H1 (cell line): ENCODE measurements at regions not wholly inside any gene's neighbourhood (a gene's known extent, or its start where the extent isn't known, plus 50 kb on each side); places are given as distances from the start of the nearest gene placed in this dataset.

Experiments used
- CTCF ChIA-PET: fragments of 300-600 bp; sonication (Branson Sonifier 250); formaldehyde crosslinking; loops from one replicate; lab custom pipeline; 2021; ENCODE audit not compliant: partially characterized antibody; lab: Charles Lee
- POLR2A ChIA-PET: fragments of 300-600 bp; sonication (Branson Sonifier 250); formaldehyde crosslinking; loops from one replicate; lab custom pipeline; 2021; ENCODE audit warnings: inconsistent platforms; ENCODE audit not compliant: partially characterized antibody; lab: Charles Lee
- DNase-seq, 2 experiments: peaks; one replicate each; pipeline versions ENCODE4 v3.0.0 to v3.0.0-alpha.2; 2010 to 2022; ENCODE audit warnings: low spot score in 2 of 2, low read depth in 1 of 2, mixed read lengths in 1 of 2
- FAIRE-seq: peaks from 2 replicates; lab custom pipeline; 2011; peaks lifted over from hg19 to GRCh38; lab: Jason Lieb, UNC
- H2AFZ ChIP-seq: 2 replicates; pipeline ENCODE4 v1.8.1; 2012; ENCODE audit warnings: low read length, inconsistent platforms
- H2AK5ac ChIP-seq: 2 replicates; pipeline ENCODE4 v1.6.1; 2013; ENCODE audit warnings: low read depth, low read length
- H2BK120ac ChIP-seq: replicated peaks from 2 replicates; pipeline ENCODE3; 2013; ENCODE audit warnings: low read depth, low read length, inconsistent platforms
- H2BK12ac ChIP-seq: 2 replicates; pipeline ENCODE4 v1.6.1; 2013; ENCODE audit warnings: low read depth, low read length
- H2BK15ac ChIP-seq: 2 replicates; pipeline ENCODE4 v1.6.1; 2013; ENCODE audit warnings: low read length
- H2BK20ac ChIP-seq: 2 replicates; pipeline ENCODE4 v1.6.1; 2013; ENCODE audit warnings: low read length
- H2BK5ac ChIP-seq: 2 replicates; pipeline ENCODE4 v1.6.1; 2013; ENCODE audit warnings: low read depth, low read length
- H3K14ac ChIP-seq: 2 replicates; pipeline ENCODE4 v1.6.1; 2013; ENCODE audit warnings: inconsistent platforms; ENCODE audit not compliant: insufficient read length
- H3K18ac ChIP-seq: 2 replicates; pipeline ENCODE4 v1.6.1; 2013; ENCODE audit warnings: low read length; ENCODE audit errors: extremely low read depth
- H3K23ac ChIP-seq: 2 replicates; pipeline ENCODE4 v1.6.1; 2013; ENCODE audit warnings: inconsistent platforms; ENCODE audit not compliant: insufficient read length
- H3K23me2 ChIP-seq: 2 replicates; pipeline ENCODE4 v1.6.1; 2013; ENCODE audit warnings: low read depth, low read length
- H3K27ac ChIP-seq: 2 replicates; pipeline ENCODE4 v1.6.1; 2011; ENCODE audit warnings: low read depth, low read length, inconsistent platforms
- H3K27me3 ChIP-seq, 4 experiments: replicated peaks in 1 of 4; 1 replicate in 1 of 4; 2 replicates in 3 of 4; pipeline versions ENCODE4 v1.6.1 to v1.8.1; 2011 to 2013; ENCODE audit warnings: low read length in 3 of 4, mild to moderate bottlenecking in 3 of 4, inconsistent platforms in 2 of 4, mixed read lengths in 2 of 4, moderate library complexity in 1 of 4; ENCODE audit not compliant: control insufficient read depth in 3 of 4, insufficient read depth in 3 of 4; ENCODE audit errors: extremely low read depth in 1 of 4
- H3K36me3 ChIP-seq, 4 experiments: 2 replicates each; pipeline versions ENCODE4 v1.6.1 to v1.8.1; 2011 to 2013; ENCODE audit warnings: mild to moderate bottlenecking in 4 of 4, low read length in 3 of 4, moderate library complexity in 2 of 4, control low read depth in 1 of 4, inconsistent platforms in 1 of 4; ENCODE audit not compliant: insufficient read depth in 4 of 4, control insufficient read depth in 2 of 4
- H3K4ac ChIP-seq: replicated peaks from 2 replicates; pipeline ENCODE3; 2013; ENCODE audit warnings: low read length, low read depth, mixed read lengths, inconsistent platforms; ENCODE audit not compliant: insufficient read length
- H3K4me1 ChIP-seq, 4 experiments: replicated peaks in 1 of 4; 1 replicate in 1 of 4; 2 replicates in 3 of 4; pipeline versions ENCODE4 v1.6.1 to v1.8.1; 2011 to 2013; ENCODE audit warnings: low read length in 3 of 4, inconsistent platforms in 2 of 4, mixed read lengths in 1 of 4; ENCODE audit not compliant: insufficient read depth in 4 of 4, control insufficient read depth in 3 of 4
- H3K4me2 ChIP-seq, 2 experiments: 2 replicates each; pipeline versions ENCODE4 v1.6.1 to v1.8.1; 2011 to 2013; ENCODE audit warnings: low read depth in 2 of 2, low read length in 2 of 2, control low read depth in 1 of 2, inconsistent platforms in 1 of 2, mild to moderate bottlenecking in 1 of 2; ENCODE audit not compliant: insufficient read depth in 1 of 2
- H3K4me3 ChIP-seq, 4 experiments: fragments of 200-600, 300-600 bp in 1 of 4; sonication (generic), shearing (Covaris generic), sonication (Bioruptor Twin) in 1 of 4; 2 replicates each; pipeline versions ENCODE4 v1.5.1 to v1.8.1; 2011 to 2016; ENCODE audit warnings: low read length in 4 of 4, low read depth in 3 of 4, control low read depth in 2 of 4, inconsistent platforms in 2 of 4, mild to moderate bottlenecking in 2 of 4, mixed read lengths in 1 of 4, moderate library complexity in 1 of 4; ENCODE audit not compliant: insufficient read depth in 2 of 4; ENCODE audit errors: extremely low read depth in 1 of 4
- H3K56ac ChIP-seq: replicated peaks from 2 replicates; pipeline ENCODE3; 2013; ENCODE audit warnings: low read depth, mild to moderate bottlenecking, mixed read lengths, low read length, inconsistent platforms; ENCODE audit not compliant: insufficient read length
- H3K79me1 ChIP-seq: 2 replicates; pipeline ENCODE4 v1.6.1; 2013; ENCODE audit warnings: low read depth, low read length, control low read depth
- H3K79me2 ChIP-seq, 2 experiments: 2 replicates each; pipeline versions ENCODE4 v1.6.1 to v1.8.1; 2012 to 2013; ENCODE audit warnings: low read length in 2 of 2, mild to moderate bottlenecking in 2 of 2, inconsistent platforms in 1 of 2; ENCODE audit not compliant: insufficient read depth in 2 of 2, control insufficient read depth in 1 of 2
- H3K9ac ChIP-seq, 4 experiments: replicated peaks in 1 of 4; 1 replicate in 1 of 4; 2 replicates in 3 of 4; pipeline versions ENCODE4 v1.6.1 to v1.8.1; 2011 to 2013; ENCODE audit warnings: low read depth in 3 of 4, low read length in 3 of 4, control low read depth in 2 of 4, mild to moderate bottlenecking in 2 of 4, moderate library complexity in 2 of 4, inconsistent platforms in 1 of 4; ENCODE audit errors: extremely low read depth in 1 of 4
- H3K9me3 ChIP-seq, 2 experiments: 2 replicates each; pipeline versions ENCODE4 v1.6.1 to v1.8.1; 2012 to 2013; ENCODE audit warnings: mild to moderate bottlenecking in 2 of 2, moderate library complexity in 2 of 2, control low read depth in 1 of 2, inconsistent platforms in 1 of 2, low read depth in 1 of 2, low read length in 1 of 2, mixed read lengths in 1 of 2; ENCODE audit not compliant: insufficient read depth in 2 of 2
- H4K20me1 ChIP-seq, 2 experiments: replicated peaks in 1 of 2; 2 replicates each; pipeline versions ENCODE3 to v1.8.1; 2011 to 2013; ENCODE audit warnings: inconsistent platforms in 2 of 2, low read length in 2 of 2, mild to moderate bottlenecking in 1 of 2; ENCODE audit not compliant: insufficient read depth in 2 of 2, control insufficient read depth in 1 of 2
- H4K5ac ChIP-seq: 2 replicates; pipeline ENCODE4 v1.6.1; 2013; ENCODE audit warnings: low read length, low read depth, mixed read lengths, inconsistent platforms; ENCODE audit not compliant: insufficient read length
- H4K8ac ChIP-seq: 2 replicates; pipeline ENCODE4 v1.8.0; 2013; ENCODE audit warnings: mild to moderate bottlenecking, moderate library complexity, low read length, inconsistent platforms; ENCODE audit not compliant: insufficient read depth; ENCODE audit errors: extremely low read depth
- H4K91ac ChIP-seq: replicated peaks from 2 replicates; pipeline ENCODE3; 2013; ENCODE audit warnings: low read length, mixed read lengths, inconsistent platforms; ENCODE audit not compliant: insufficient read length
- BACH1 ChIP-seq: IDR thresholded peaks from 2 replicates; pipeline ENCODE4 v1.6.1; 2012; ENCODE audit warnings: low read length, improper control_type of control experiment
- BRCA1 ChIP-seq: IDR thresholded peaks from 2 replicates; pipeline ENCODE4 v1.6.1; 2012; ENCODE audit warnings: low read depth, low read length, improper control_type of control experiment
- CEBPB ChIP-seq: IDR thresholded peaks from 2 replicates; pipeline ENCODE4 v1.6.1; 2012; ENCODE audit warnings: low read depth, low read length
- CTBP2 ChIP-seq: IDR thresholded peaks from 2 replicates; pipeline ENCODE4 v1.7.0; 2011; ENCODE audit warnings: borderline replicate concordance, mild to moderate bottlenecking, moderate library complexity, mixed read lengths, low read length; ENCODE audit not compliant: insufficient read depth, insufficient read length
- EGR1 ChIP-seq: IDR thresholded peaks from 2 replicates; pipeline ENCODE4 v1.6.1; 2011; ENCODE audit warnings: low read depth, low read length, borderline replicate concordance
- EP300 ChIP-seq, 2 experiments: IDR thresholded peaks; 1 replicate in 1 of 2; 2 replicates in 1 of 2; pipeline ENCODE4 v1.6.1; 2011 to 2012; ENCODE audit warnings: low read depth in 2 of 2, low read length in 2 of 2, mild to moderate bottlenecking in 2 of 2, borderline replicate concordance in 1 of 2, inconsistent platforms in 1 of 2, moderate library complexity in 1 of 2
- JUN ChIP-seq: IDR thresholded peaks from 2 replicates; pipeline ENCODE4 v1.6.1; 2011; ENCODE audit warnings: low read depth, mild to moderate bottlenecking, improper control_type of control experiment, low read length
- JUND ChIP-seq: IDR thresholded peaks from 2 replicates; pipeline ENCODE4 v1.6.1; 2011; ENCODE audit warnings: mild to moderate bottlenecking, improper control_type of control experiment, low read length
- POU5F1 ChIP-seq: IDR thresholded peaks from 2 replicates; pipeline ENCODE4 v1.6.1; 2011; ENCODE audit warnings: low read depth, mild to moderate bottlenecking, low read length, moderate library complexity
- SAP30 ChIP-seq: fragments of 300-600 bp; sonication (generic); IDR thresholded peaks from 2 replicates; pipeline ENCODE4 v1.7.1; 2012; ENCODE audit warnings: low read length, moderate library complexity, mild to moderate bottlenecking, inconsistent platforms; ENCODE audit not compliant: insufficient read depth, insufficient replicate concordance
- SP1 ChIP-seq: IDR thresholded peaks from 2 replicates; pipeline ENCODE4 v1.6.1; 2011; ENCODE audit warnings: low read depth, low read length
- SRF ChIP-seq: IDR thresholded peaks from 2 replicates; pipeline ENCODE4 v1.6.1; 2011; ENCODE audit warnings: mild to moderate bottlenecking, low read depth, low read length, moderate library complexity
- WGBS, 2 experiments: shearing (Covaris generic) in 1 of 2; methylation state at CpG; one replicate each; pipeline versions ENCODE4 v1.1.6 to v1.1.7; 2013 to 2015; ENCODE audit warnings: low lambda C conversion rate in 2 of 2, mixed read lengths in 2 of 2, inconsistent platforms in 1 of 2, low coverage in 1 of 2, missing lambda C conversion rate in 1 of 2; ENCODE audit not compliant: insufficient replicate concordance in 2 of 2, insufficient coverage in 1 of 2, insufficient read length in 1 of 2; ENCODE audit errors: extremely low coverage in 1 of 2, missing lambda C conversion rate in 1 of 2; 5-methylcytosine and 5-hydroxymethylcytosine counted together
- TF ChIP-seq, protein P1 (sequence below): IDR thresholded peaks from 2 replicates; pipeline ENCODE4 v1.6.1; 2012; ENCODE audit warnings: inconsistent platforms

DNA sequence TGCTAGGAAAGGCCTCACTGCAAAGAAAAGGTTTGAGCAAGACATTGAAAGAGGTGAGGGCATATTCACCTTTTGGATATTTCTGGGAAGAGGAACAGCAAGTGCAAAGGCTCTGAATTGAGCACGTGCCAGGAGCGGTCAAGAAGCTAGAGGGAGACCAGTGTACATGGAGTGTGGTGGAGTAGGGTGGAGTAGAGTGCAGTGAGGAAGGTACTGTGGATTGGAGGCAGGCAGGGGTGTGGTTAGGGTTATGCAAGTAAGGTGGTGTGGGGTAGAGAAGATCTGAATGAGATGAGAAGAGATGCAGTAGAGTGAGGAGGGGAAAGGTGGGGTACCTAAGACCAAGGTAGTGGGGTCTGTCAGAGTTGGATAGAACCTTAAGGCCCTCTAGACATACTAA lies 119.6 kb downstream of the OMA1 start:
- H3K56ac ChIP-seq: no peak overlapping the region
- 0 out of 2 replicates have a peak overlapping the region, but pooled peaks have one; percentile 6 for H2AK5ac ChIP-seq
- no peak overlapping the region; a peak in 1 of 7 replicates for H3K9ac ChIP-seq
- no peak overlapping the region for H3K4me3 ChIP-seq
- no peaks in the 10 kb centered on the region for H3K79me2 ChIP-seq
- H2BK20ac ChIP-seq: no peak overlapping the region
- H3K36me3 ChIP-seq: no peaks in the 10 kb centered on the region
- H2BK12ac ChIP-seq: no peak overlapping the region
- H3K23ac ChIP-seq: no peak overlapping the region
- H3K4me2 ChIP-seq: no peak overlapping the region
- no peak overlapping the region for H3K14ac ChIP-seq
- no peak overlapping the region for H2AFZ ChIP-seq
- no peak overlapping the region for H2BK5ac ChIP-seq
- CTCF ChIA-PET: interaction anchor here (0.5 to 1.0 kb wide), 2 partner anchors 34 to 381 kb away, joined by 3 to 4 read pairs; no protein-coding TSS in a partner anchor
- H3K27ac ChIP-seq: no peak overlapping the region
- no peaks in the 10 kb centered on the region for H3K79me1 ChIP-seq
- no peak overlapping the region for H4K8ac ChIP-seq
- no peak for DNase-seq
- 63% methylated on average over 2 of the region's 2 CpGs; no CpG with 5 or more reads in 1 of the 2 experiments for WGBS, 2 experiments
- no peak overlapping the region for H4K5ac ChIP-seq
- no peak overlapping the region for H3K18ac ChIP-seq
- no peak overlapping the region for H2BK15ac ChIP-seq
- no peak overlapping the region for H3K4ac ChIP-seq
- TF ChIP-seq SP1 (no peak), JUN (no peak), BACH1 (no peak), SRF (no peak), CTBP2 (no peak), JUND (no peak), EGR1 (no peak), BRCA1 (no peak), EP300 (IDR thresholded peaks at IDR 0.05; ENCODE audit: borderline replicate concordance in 1 of 2, low read depth in 2 of 2, low read length in 2 of 2) (no peak), CEBPB (no peak), POU5F1 (no peak), SAP30 (no peak)
- TF ChIP-seq, protein P1, sequence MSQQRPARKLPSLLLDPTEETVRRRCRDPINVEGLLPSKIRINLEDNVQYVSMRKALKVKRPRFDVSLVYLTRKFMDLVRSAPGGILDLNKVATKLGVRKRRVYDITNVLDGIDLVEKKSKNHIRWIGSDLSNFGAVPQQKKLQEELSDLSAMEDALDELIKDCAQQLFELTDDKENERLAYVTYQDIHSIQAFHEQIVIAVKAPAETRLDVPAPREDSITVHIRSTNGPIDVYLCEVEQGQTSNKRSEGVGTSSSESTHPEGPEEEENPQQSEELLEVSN: no peak
- TF ChIP-seq, all 59 proteins: peak for 0
- POLR2A ChIA-PET: no interaction called here
- H3K27me3 ChIP-seq: no peaks in the 10 kb centered on the region
- no peaks in the 10 kb centered on the region for H4K20me1 ChIP-seq
- no peak overlapping the region for H4K91ac ChIP-seq
- H3K9me3 ChIP-seq: no peaks in the 10 kb centered on the region
- H3K23me2 ChIP-seq: no peaks in the 10 kb centered on the region; the same call in 1 of the 2 replicates
- no peak overlapping the region for H2BK120ac ChIP-seq
- H3K4me1 ChIP-seq: no peaks in the 10 kb centered on the region
- no peak for FAIRE-seq
